Upper lobe of left lung (tissue), 6 donors: ENCODE measurements at regions not wholly inside any gene's neighbourhood (a gene's known extent, or its start where the extent isn't known, plus 50 kb on each side); places are given as distances from the start of the nearest gene placed in this dataset.

Experiments
- ATAC-seq, 2 donors: fragments of 200-7000 bp; cut with Tn5 transposase; one replicate each; pipeline ENCODE4 v1.9.1; 2022; ENCODE audit warnings: mild to moderate bottlenecking in 2 of 2, moderate library complexity in 2 of 2; ENCODE audit not compliant: low FRiP score in 2 of 2
- DNase-seq, 2 donors: peaks; one replicate each; pipeline ENCODE4 v3.0.0-alpha.2; 2019 to 2020
- H3K27ac ChIP-seq, 4 donors: fragments of 200-600 bp; sonication (generic); one replicate each; pipeline ENCODE4 v1.5.1; 2016 to 2019
- H3K27me3 ChIP-seq, 4 donors: fragments of 200-600 bp; sonication (generic); one replicate each; pipeline ENCODE4 v1.5.1; 2017 to 2019
- H3K36me3 ChIP-seq, 4 donors: fragments of 200-600 bp; sonication (generic); one replicate each; pipeline ENCODE4 v1.5.1; 2016 to 2019
- H3K4me1 ChIP-seq, 4 donors: fragments of 200-600 bp; sonication (generic); one replicate each; pipeline ENCODE4 v1.5.1; 2018 to 2019
- H3K4me3 ChIP-seq, 4 donors: fragments of 200-600 bp; sonication (generic); one replicate each; pipeline ENCODE4 v1.5.1; 2017 to 2019; ENCODE audit warnings: mild to moderate bottlenecking in 2 of 4, moderate library complexity in 1 of 4
- H3K9me3 ChIP-seq, 4 donors: fragments of 200-600 bp; sonication (generic); one replicate each; pipeline ENCODE4 v1.5.1; 2018 to 2019
- CTCF ChIP-seq, 6 experiments: fragments of 450-650 bp in 4 of 6; fragments of 200-600 bp in 2 of 6; sonication (generic) in 2 of 6; IDR thresholded peaks; one replicate each; pipeline ENCODE4 v1.5.1; 2016 to 2019; ENCODE audit warnings: antibody characterized with exemption in 6 of 6
- EP300 ChIP-seq, 4 donors: sonication (generic); formaldehyde crosslinking; IDR thresholded peaks; one replicate each; pipeline ENCODE4 v1.5.1; 2017; ENCODE audit warnings: antibody characterized with exemption in 4 of 4, control low read depth in 2 of 4
- POLR2A ChIP-seq, 4 donors: fragments of 450-650 bp; IDR thresholded peaks; one replicate each; pipeline ENCODE4 v1.5.1; 2016 to 2017; ENCODE audit warnings: antibody characterized with exemption in 4 of 4, mild to moderate bottlenecking in 2 of 4
- POLR2AphosphoS5 ChIP-seq, 2 donors: sonication (generic); formaldehyde crosslinking; IDR thresholded peaks; one replicate each; pipeline ENCODE4 v1.5.1; 2017; ENCODE audit warnings: antibody characterized with exemption in 2 of 2
- WGBS, 2 donors: methylation state at CpG; one replicate each; pipeline ENCODE4 v1.1.5; 2017 to 2018; 5-methylcytosine and 5-hydroxymethylcytosine counted together
- donor health status: DM: no; HTN: no; CAD: no; lungs with moderate emphysema.
- donor health status: DM: no; HTN: yes; CAD: no; lungs with severe emphysema.

GRCh38 chr6:139760128-139760527 is 385.7 kb upstream of the CITED2 start:
- WGBS, 2 donors: 65 to 67% methylated on average over 3 of the region's 3 CpGs

GRCh38 chr6:139759086-139759485 is 384.6 kb upstream of the CITED2 start:
- Histone ChIP-seq H3K4me3 (no peak overlapping the region), H3K36me3 (no peaks in the 10 kb centered on the region), H3K4me1 (peaks cover under 1 to 17% (median 13%) of the 10 kb centered on the region in 4 donors), H3K27me3 (no peaks in the 10 kb centered on the region), H3K9me3 (no peaks in the 10 kb centered on the region), H3K27ac (no peak overlapping the region)
- TF ChIP-seq CTCF (IDR thresholded peaks at IDR 0.05): no peak
- no peak for TF ChIP-seq POLR2A (IDR thresholded peaks at IDR 0.05)
- WGBS, 2 donors: 94 to 96% methylated on average over 2 of the region's 2 CpGs
- ATAC-seq (no peak), DNase-seq (no peak)

More at GRCh38 chr6:139760128-139760527, 385.7 kb upstream of the CITED2 start:
- Histone ChIP-seq H3K27ac (peak overlapping the region in 1 of 4 donors; percentile 39), H3K36me3 (no peaks in the 10 kb centered on the region), H3K4me3 (no peak overlapping the region), H3K4me1 (peaks cover 7 to 21% (median 13%) of the 10 kb centered on the region in 4 donors), H3K9me3 (no peaks in the 10 kb centered on the region), H3K27me3 (no peaks in the 10 kb centered on the region)
- TF ChIP-seq EP300 (IDR thresholded peaks at IDR 0.05) (no peak), POLR2A (IDR thresholded peaks at IDR 0.05) (no peak), CTCF (IDR thresholded peaks at IDR 0.05) (no peak), POLR2AphosphoS5 (IDR thresholded peaks at IDR 0.05) (no peak)
- no peak for DNase-seq
- no peak for ATAC-seq

GRCh38 chr6:139758209-139758611 is 383.8 kb upstream of the CITED2 start:
- TF ChIP-seq POLR2AphosphoS5 (IDR thresholded peaks at IDR 0.05): peak in 1 of 2 donors; percentile 22
- TF ChIP-seq CTCF (IDR thresholded peaks at IDR 0.05): no peak
- no peak for TF ChIP-seq POLR2A (IDR thresholded peaks at IDR 0.05)
- peak in 1 of 4 donors; percentile 79 for TF ChIP-seq EP300 (IDR thresholded peaks at IDR 0.05)
- WGBS, 2 donors: 41 to 49% methylated on average over 3 of the region's 3 CpGs
- ATAC-seq: peak in 1 of 2 donors; percentile 76

GRCh38 chr6:139757784-139758183 is 383.3 kb upstream of the CITED2 start:
- H3K27ac ChIP-seq: peak overlapping the region in 2 of 4 donors; percentile 13 to 18
- H3K4me3 ChIP-seq: no peak overlapping the region
- no peak for TF ChIP-seq EP300 (IDR thresholded peaks at IDR 0.05)
- no peak for TF ChIP-seq CTCF (IDR thresholded peaks at IDR 0.05)
- TF ChIP-seq POLR2A (IDR thresholded peaks at IDR 0.05): no peak
- no peak for TF ChIP-seq POLR2AphosphoS5 (IDR thresholded peaks at IDR 0.05)
- no peaks in the 10 kb centered on the region for H3K27me3 ChIP-seq
- H3K36me3 ChIP-seq: no peaks in the 10 kb centered on the region
- no peaks in the 10 kb centered on the region for H3K9me3 ChIP-seq
- ATAC-seq (peak in 1 of 2 donors; percentile 76), DNase-seq (no peak)
- H3K4me1 ChIP-seq: peaks cover 0 to 17% (median 11%) of the 10 kb centered on the region in 4 donors
- 57 to 60% methylated on average over 1 of the region's 1 CpG for WGBS, 2 donors

More at GRCh38 chr6:139758209-139758611, 383.8 kb upstream of the CITED2 start:
- DNase-seq: no peak
- H3K4me3 ChIP-seq: no peak overlapping the region
- H3K27me3 ChIP-seq: no peaks in the 10 kb centered on the region
- peak overlapping the region in 1 of 4 donors; percentile 13 for H3K27ac ChIP-seq
- H3K4me1 ChIP-seq: peaks cover 0 to 17% (median 11%) of the 10 kb centered on the region in 4 donors
- H3K9me3 ChIP-seq: no peaks in the 10 kb centered on the region
- no peaks in the 10 kb centered on the region for H3K36me3 ChIP-seq

- H3K27me3 ChIP-seq: no peaks in the 10 kb centered on the region
- no peak for DNase-seq
- no peaks in the 10 kb centered on the region for H3K36me3 ChIP-seq
- no peak overlapping the region for H3K4me3 ChIP-seq
- TF ChIP-seq CTCF (IDR thresholded peaks at IDR 0.05) (no peak), EP300 (IDR thresholded peaks at IDR 0.05) (no peak), POLR2AphosphoS5 (IDR thresholded peaks at IDR 0.05) (no peak), POLR2A (IDR thresholded peaks at IDR 0.05) (no peak)
- 60 to 66% methylated on average over 1 of the region's 1 CpG for WGBS, 2 donors
- H3K27ac ChIP-seq: no peak overlapping the region
- no peaks in the 10 kb centered on the region for H3K9me3 ChIP-seq
- ATAC-seq: no peak
- peaks cover 0 to 17% (median 11%) of the 10 kb centered on the region in 4 donors for H3K4me1 ChIP-seq
These were observed 381.9 kb upstream of the CITED2 start for GRCh38 chr6:139756381-139756780.
